Sciatic nerve (tissue), 2 donors: ENCODE measurements at regions not wholly inside any gene's neighbourhood (a gene's known extent, or its start where the extent isn't known, plus 50 kb on each side); places are given as distances from the start of the nearest gene placed in this dataset.
A peak's percentile ranks its signal among the peaks of the same experiment; 100 is the strongest.

Source experiments
- ATAC-seq: fragments of 200-7000 bp; cut with Tn5 transposase; one replicate; pipeline ENCODE4 v1.9.1; 2020; ENCODE audit warnings: mild to moderate bottlenecking, moderate library complexity
- DNase-seq: peaks from one replicate; pipeline ENCODE4 v3.0.0-alpha.2; 2020; ENCODE audit warnings: low spot score
- intact Hi-C: fragments of 100-400 bp; cut with DNase I; formaldehyde crosslinking; loops from one replicate; pipeline ENCODE4 v1.14.2; 2022
- donor health status: DM: no; HTN: no; CAD: no.
- donor health status: DM: no; HTN: no; CAD: no.

- DNase-seq (no peak), ATAC-seq (no peak)
- intact Hi-C loops: no loop called here
Measured at GRCh38 chr13:59203855-59204254, 959.9 kb downstream of the DIAPH3 start.

GRCh38 chr13:59205501-59205900, 958.2 kb downstream of the DIAPH3 start:
- intact Hi-C loops: no loop called here
- DNase-seq (no peak), ATAC-seq (no peak)

GRCh38 chr13:59208405-59209195, 955.1 kb downstream of the DIAPH3 start:
- intact Hi-C loops: no loop called here
- ATAC-seq (no peak), DNase-seq (no peak)

GRCh38 chr13:59210543-59210942, 953.2 kb downstream of the DIAPH3 start:
- DNase-seq (no peak), ATAC-seq (no peak)
- intact Hi-C loops: no loop called here

GRCh38 chr13:59211606-59212005, 952.1 kb downstream of the DIAPH3 start:
- intact Hi-C loops: no loop called here
- DNase-seq (no peak), ATAC-seq (no peak)

- intact Hi-C loops: no loop called here
- ATAC-seq: no peak
- DNase-seq: no peak
Measured at GRCh38 chr13:59229401-59229800, 934.3 kb downstream of the DIAPH3 start.

- intact Hi-C loops: no loop called here
- ATAC-seq: no peak
- no peak for DNase-seq
Measured at GRCh38 chr13:59229861-59230260, 933.9 kb downstream of the DIAPH3 start.

GRCh38 chr13:59230484-59231264, 933.1 kb downstream of the DIAPH3 start:
- no peak for ATAC-seq
- intact Hi-C loops: no loop called here
- DNase-seq: no peak

- ATAC-seq (no peak), DNase-seq (no peak)
- intact Hi-C loops: no loop called here
Measured at GRCh38 chr13:59236309-59236919, 927.3 kb downstream of the DIAPH3 start.

- intact Hi-C loops: no loop called here
- no peak for DNase-seq
- no peak for ATAC-seq
Measured at GRCh38 chr13:59236944-59237343, 926.8 kb downstream of the DIAPH3 start.

- intact Hi-C loops: no loop called here
- peak; percentile 49 for ATAC-seq
- peak; percentile 64 for DNase-seq
Measured at GRCh38 chr13:59247171-59247570, 916.6 kb downstream of the DIAPH3 start.

- DNase-seq (no peak), ATAC-seq (no peak)
- intact Hi-C loops: no loop called here
Measured at GRCh38 chr13:59250336-59251189, 913.2 kb downstream of the DIAPH3 start.

- DNase-seq (no peak), ATAC-seq (no peak)
- intact Hi-C loops: no loop called here
Measured at GRCh38 chr13:59259165-59260000, 904.3 kb downstream of the DIAPH3 start.

GRCh38 chr13:59261928-59262488, 901.7 kb downstream of the DIAPH3 start:
- ATAC-seq (no peak), DNase-seq (no peak)
- intact Hi-C loops: no loop called here

GRCh38 chr13:59263531-59263930, 900.2 kb downstream of the DIAPH3 start:
- DNase-seq (no peak), ATAC-seq (no peak)
- intact Hi-C loops: no loop called here

GRCh38 chr13:59266478-59267063, 897.2 kb downstream of the DIAPH3 start:
- DNase-seq: no peak
- intact Hi-C loops: no loop called here
- no peak for ATAC-seq

GRCh38 chr13:59269476-59269875, 894.3 kb downstream of the DIAPH3 start:
- intact Hi-C loops: no loop called here
- DNase-seq (no peak), ATAC-seq (no peak)

- intact Hi-C loops: no loop called here
- ATAC-seq: no peak
- no peak for DNase-seq
Measured at GRCh38 chr13:59270327-59270726, 893.4 kb downstream of the DIAPH3 start.
